Amniotic epithelial cell (primary cell): ENCODE measurements at regions not wholly inside any gene's neighbourhood (a gene's known extent, or its start where the extent isn't known, plus 50 kb on each side); places are given as distances from the start of the nearest gene placed in this dataset.
A peak's percentile ranks its signal among the peaks of the same experiment; 100 is the strongest.
"Not testable (repeated sequence)": the region's sequence is repeated elsewhere in the genome, so short reads cannot be mapped to it uniquely, and the experiment has no call there.

Source experiments
- DNase-seq: peaks from one replicate; pipeline ENCODE4 v3.0.0-alpha.2; 2010; ENCODE audit warnings: low read depth

DNA sequence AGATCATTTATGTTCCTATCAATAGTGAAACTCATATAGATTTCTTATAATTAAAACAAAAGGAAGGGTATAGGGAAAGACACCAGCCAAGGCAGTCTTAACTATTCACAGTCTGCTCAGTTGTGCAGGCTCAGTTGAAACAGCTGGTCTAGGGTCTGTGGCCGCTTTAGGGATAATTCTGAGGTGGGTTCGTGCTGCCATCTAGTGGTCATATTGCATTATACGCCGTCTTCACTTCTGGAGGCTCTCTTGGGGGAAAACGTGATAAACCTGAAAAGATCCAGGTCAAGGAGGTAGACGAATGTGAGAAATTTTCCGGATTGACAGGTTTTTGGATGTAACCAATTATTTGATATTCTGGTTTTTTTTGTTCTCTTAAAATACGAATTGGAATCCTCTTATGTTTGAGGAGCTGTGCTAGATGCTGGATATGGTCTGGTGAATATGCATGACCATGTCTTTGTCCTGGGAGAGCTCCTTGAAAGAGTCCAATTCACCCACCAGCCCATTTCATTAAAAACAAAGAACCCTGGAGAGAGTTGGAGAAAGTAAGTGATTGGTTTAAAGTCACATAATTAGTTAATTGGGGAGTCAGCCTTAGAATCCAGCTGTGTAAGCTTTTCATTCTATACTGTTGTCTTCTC, 492.4 kb downstream of the PLCL1 start:
- peak; percentile 22 for DNase-seq

DNA sequence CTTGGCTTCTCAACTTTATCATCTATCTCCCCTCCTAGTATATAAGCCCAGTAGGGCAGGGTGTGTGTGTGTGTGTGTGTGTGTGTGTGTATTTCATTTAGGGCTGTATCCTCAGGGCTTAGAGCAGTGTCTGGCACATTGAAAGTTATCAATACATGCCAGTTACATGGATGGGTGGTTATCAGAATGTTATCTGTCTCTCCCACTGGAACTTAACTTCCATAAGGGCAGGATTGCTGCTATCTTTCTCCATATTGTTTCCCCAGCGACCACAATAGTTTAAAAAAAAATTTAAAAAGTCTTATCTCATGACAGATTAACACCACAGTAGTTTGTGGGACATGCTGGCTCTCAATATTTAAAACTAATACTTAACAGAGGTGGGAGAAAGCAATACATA, 488.9 kb downstream of the PLCL1 start:
- DNase-seq, result no peak

DNA sequence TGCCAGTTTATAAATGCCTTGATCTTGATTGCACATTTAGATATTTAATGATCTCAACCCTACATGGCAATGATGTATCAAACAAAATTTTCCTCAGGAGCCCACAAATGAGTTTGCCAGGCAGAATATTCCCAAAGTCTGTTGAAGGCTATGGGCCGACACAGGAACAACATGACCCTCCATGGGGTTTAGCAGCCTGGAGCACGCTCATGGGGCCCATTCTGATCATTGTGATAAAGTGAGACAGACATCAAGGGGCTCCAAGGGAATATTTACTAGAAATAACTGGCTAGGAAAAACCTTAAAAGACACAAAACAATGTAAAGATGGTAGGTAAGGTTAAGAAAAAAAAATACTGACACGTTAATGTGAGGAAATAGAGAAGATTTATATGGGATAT, 485.4 kb downstream of the PLCL1 start:
- no peak for DNase-seq

DNA sequence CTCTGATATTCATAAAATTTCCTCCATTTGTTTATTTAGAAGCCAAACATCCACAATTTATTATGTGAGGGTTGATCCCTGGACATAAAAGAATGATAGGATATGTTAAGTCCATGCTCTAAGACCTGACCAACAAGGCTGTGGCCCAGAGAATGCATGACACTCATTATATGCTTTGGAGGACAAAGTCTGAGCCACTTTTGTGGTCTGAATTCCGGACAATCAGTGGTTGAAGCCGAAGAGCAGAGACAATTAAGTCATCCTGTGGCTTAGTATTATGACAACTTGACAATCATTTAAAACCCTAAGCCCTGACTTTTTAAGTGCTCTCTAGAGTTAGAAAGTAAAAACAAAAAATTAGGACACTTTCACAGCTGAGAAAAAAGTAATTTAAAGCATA, 483.3 kb downstream of the PLCL1 start:
- DNase-seq, result no peak

DNA sequence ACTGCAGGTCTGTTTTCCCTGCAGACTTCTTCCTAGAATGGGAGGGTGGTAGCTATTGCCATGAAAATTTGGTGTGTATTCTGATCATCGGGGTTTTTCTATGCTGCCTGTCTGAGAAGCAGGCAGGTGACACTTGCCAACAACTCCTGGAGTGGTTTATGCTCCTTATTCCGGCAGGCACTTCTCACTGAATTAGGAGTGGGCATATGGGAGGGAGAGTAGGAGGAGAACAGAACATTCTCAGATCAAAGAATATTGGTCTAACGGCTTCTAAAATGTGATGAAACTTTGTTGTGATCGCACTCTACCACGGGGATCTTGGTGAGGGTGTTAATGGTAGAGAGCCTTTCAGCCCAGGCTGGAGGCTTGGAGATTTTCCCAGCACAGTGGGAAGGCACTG, 480.8 kb downstream of the PLCL1 start:
- no peak for DNase-seq

DNA sequence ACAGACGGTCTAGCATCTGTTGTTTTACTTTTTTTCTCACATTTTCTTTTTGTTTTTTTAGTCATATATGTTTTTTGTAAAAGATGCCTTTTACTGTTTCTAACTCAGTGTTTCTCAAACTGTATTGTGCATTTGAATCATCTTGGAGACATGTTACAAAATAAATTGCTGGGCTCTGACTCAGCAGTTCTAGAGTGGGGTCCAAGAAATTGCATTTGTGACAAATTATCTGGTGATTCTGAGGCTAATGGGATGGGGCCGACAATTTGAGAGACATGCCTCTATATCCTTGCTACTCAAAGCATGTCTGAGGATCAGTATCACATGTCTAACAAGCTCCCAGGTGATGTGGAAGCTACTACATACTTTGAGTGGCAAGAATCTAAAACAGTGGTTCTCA, 478.8 kb downstream of the PLCL1 start:
- DNase-seq, result no peak

DNA sequence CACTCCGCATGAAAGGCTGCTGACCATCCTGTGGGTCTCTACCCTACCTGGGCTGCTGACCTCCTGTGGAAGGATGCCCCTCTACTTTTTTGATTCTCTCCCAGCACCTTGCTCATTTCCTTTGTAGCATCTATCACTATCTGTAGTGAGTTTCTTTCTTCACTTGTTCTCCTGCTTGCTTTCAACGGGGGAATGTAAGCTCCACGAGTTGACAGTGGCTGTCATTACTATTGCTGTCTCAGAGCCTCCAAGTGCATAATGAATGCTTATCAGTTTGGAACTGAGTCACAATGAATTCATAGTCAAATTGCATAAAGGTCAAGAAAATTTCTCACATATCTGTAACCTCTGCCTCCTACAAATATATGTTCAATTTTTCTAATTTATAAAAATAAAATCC, 477.7 kb downstream of the PLCL1 start:
- DNase-seq, result no peak

DNA sequence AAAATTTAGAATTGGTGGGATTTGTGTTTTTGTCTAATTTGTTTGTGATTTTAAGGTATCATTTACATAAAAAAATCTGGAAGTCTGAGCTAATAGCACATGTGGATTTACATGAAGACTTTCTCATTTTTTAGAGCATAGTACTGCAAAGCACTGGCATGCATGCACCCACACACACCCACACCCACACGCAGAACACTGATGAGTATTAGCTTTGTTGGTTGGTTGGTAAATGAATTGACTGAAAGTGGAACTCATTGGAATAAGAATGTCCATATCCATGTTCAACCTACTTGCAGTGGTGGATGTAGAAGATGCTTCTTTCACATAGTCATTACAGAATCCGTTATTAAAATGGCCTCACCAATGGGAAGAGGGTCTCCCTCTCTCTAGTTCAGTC, 475.8 kb downstream of the PLCL1 start:
- no peak for DNase-seq

DNA sequence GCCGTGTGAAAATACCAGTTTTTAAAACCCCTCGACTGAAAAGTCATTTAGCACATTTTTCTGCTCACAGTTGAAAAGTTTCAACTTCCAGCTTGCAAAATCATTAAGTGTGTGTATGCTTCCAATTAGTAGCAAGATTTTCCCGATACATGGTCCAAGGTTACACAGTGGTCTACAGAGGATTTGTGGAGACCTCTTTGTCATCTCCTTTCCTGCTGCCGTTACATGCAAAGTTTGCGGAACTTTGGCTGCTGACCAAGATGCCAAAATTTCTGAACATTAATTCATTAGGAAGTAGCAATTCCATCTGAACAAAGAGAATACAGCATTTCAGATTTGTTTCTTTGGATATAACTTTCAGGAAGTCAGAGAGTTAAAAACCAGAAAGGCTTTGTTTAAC, 474.6 kb downstream of the PLCL1 start:
- no peak for DNase-seq

DNA sequence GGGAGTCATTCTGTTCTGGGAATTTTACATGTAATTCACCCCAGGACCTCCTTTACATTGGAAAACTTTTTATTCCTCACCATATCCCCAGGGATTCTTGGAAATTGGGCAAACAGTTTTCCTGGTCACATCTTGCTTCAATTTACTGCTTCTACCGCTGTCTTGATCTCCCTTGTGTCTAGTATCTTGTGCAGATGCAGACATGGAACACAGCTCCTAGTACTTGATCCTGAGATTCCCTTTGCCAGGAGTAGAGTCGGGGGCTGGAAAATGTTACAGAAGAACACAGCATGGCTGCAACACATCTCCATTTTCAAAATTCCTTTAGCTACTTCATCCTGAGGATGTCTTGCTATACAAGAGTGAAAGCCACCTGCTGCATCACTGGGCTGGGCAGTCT, 472.8 kb downstream of the PLCL1 start:
- DNase-seq, result no peak

DNA sequence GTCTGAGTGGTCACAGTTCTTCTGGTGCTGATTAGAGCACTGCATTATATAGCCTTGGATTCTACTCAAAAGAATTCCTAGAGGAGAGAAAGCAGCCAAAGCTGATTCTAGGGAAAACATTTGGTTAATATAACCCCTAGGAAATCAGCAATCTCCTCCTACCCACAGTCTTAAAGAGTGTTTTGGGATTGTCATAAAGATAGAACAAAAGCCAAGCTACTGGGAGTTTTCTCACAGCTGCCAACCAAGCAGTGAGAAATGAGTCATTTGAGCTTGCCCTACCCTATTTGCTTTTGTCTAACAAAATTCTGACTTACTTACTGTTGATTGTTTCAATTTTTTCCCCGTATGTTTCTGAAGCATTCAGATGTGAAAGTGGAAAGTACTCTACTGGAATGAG, 469.3 kb downstream of the PLCL1 start:
- no peak for DNase-seq

DNA sequence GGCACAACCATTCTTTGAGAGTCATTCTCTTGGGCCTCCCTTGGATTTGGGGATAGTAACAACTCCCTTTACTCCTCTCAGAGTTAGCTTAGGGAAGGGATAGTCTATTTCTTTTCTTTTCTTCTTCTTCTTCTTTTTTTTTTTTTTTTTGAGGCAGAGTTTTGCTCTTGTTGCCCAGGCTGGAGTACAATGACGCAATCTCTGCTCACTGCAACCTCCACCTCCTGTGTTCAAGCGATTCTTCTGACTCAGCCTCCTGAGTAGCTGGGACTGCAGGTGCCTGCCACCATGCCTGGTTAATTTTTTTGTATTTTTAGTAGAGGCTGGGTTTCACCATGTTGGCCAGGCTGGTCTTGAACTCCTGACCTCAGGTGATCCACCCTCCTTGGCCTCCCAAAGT, 465.8 kb downstream of the PLCL1 start:
- DNase-seq, result not testable (repeated sequence)

DNA sequence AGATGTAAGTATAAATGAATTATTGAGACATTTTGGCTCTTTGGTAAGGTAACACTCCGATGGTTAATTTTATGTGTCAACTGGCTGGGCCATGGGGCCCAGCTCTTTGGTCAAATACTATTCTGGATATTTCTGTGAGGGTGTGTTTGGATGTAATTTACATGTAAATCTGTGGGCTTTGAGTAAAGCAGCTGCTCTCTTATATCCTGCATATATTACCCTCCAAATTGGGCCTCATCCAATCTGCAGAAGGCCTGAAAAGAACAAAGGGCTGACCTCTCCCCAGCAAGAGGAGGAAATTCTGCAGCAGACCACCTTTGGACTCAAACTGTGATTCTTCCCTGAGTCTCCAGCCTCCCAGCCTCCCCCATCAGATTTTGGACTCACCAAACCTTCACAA, 464.1 kb downstream of the PLCL1 start:
- no peak for DNase-seq

DNA sequence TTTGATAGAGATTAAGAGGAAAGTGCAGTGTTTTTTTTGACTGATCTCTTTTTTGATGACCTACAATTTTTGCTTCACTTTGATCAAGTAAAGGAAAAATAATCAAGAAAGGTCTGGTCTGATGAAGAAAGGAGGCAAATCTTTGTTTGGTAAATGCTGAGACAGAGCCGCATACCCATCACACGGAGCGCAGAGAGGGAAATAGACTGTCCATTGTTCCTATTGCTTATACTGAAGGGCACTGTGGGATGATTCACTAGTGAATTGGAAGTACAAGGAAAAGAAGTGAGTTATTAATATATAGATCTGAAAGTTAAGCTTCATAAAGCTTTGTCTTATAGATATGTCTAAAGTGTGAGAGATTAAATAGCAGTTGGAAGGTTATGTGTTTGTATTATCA, 455.1 kb downstream of the PLCL1 start:
- DNase-seq, result no peak

DNA sequence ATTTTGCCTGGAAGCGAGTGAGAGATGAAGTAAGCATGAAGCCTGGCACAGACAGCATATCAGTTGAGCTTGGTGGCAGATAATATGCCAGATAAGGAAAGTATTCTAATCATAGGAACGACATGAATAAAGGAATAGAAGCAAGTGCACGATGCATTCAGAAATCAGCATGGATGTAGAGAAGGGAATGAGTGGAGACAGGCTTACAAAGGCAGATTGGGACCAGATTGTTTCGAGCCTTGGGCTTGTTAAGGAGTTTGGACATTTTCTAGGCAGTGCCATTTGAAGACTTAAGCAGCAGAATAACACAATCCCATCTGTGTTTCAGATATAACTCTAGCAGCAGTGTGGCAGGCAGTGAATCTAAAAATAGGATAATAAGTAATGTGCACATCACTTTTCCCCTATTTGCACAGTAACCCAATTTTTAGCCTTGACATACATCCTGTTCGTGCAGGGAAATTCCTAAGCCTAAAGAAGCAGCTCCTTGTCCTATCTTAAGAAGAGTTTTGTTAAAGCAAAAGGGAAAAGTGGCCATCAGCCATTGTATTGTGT, 450.2 kb downstream of the PLCL1 start:
- DNase-seq, result no peak

DNA sequence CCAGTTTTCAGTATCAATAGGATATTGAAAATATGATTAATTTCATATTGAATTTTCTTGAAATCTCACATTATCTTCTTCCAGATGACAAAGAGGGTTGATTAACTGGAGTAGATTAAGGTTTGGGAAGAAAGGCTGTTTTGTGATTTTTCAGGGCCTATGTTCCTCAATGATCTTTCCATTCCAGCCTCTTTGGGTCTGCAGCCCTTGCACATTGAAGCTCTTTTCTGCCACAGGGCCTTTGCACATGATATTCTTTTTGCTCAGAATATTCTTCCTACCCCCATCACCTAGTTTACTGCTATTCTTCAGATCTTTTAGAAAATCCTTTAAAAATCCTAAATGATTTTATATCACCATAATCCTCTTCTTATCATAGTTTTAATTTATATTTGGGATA, 449.6 kb downstream of the PLCL1 start:
- no peak for DNase-seq

DNA sequence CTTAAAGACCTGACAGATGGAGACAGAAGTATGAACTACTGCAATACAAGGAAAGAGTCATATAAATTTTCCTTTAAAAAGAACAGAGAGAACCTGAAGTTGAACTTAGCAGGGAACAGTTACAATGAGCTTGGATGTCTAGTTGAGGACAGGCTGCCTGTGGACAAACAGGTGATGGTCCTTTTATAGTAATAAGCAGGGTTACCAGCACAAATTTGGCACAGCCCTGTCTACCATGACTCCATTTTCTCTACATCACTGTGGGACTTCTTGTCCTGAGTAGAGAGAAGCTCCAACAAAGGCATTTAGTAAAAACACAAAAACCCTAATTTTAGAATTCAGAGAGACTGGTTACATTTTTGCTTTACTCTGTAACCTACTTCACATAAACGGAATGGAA, 448.1 kb downstream of the PLCL1 start:
- DNase-seq, result no peak

DNA sequence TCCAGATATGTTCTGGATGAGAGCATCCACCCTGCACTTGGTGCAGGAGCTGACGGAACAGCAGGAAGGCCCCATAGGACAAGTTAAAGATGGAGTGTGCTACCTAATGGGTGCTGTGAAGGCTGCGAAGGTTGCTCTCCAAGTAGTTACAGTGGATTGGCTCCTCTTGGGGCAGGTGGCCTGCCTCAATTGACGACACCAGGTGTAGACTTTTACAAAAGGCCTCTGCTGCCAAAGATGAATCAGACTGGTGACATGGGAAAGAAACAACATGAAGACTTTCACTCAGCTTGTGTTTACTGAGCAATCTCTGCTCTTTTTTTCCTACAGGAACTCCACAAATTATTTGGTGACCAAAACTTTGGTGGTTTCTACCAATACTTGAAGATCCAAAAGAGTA, 437.7 kb downstream of the PLCL1 start:
- DNase-seq, result no peak

DNA sequence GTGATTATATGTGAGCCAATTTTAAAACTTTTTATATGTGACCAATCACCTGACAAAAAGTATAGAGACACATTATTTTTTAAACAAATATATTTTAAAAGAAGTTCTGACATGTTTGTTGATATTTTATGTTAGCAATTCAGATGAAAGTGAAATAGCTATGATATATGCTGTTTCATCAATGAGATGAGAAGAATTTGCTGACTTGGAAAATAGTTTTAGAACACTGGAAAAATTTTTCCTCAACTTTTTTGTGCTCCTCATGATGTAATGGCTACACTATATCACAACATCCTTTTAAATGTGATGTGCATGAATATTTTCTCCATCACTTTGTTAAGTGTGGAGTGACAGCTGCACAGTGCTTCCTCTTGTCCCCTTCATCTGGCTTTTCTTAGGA, 434.0 kb downstream of the PLCL1 start:
- DNase-seq, result no peak

DNA sequence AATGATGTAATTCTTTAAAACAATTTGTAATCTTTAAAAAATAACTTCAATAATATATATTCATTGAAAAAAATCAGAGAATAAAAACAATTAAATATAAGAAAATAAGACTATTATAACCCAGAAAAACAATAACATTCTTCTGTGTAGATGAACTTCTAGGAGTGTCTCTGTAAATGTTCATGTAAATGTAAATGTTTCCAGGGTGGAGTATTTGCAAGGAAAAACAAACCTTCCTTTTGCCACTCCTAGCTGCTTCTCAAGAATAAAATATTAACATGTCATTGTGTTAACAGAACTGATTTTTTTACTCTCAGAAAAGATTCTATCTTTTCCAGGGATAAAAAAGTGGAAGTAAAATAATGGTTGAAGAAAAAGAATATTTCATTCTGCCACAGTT, 431.9 kb downstream of the PLCL1 start:
- DNase-seq, result no peak

DNA sequence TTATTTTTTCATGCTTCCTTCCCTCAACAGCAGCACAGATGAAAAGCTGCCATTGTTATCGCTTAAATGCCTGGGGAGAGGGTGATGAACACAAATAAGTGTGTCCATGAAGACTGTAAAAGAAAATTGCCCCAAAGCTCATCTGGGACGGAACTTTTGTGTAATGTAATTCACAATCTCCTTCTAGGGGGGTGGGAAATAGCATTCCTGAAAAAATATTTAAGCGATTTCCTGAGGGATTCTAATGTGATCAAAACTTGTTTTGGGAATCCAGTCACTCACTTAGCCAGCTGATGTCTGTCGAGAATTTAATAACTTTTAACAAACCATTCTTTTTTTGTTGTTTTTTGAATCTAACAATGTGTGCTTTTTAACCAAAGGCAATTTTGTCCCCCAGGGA, 427.9 kb downstream of the PLCL1 start:
- no peak for DNase-seq

DNA sequence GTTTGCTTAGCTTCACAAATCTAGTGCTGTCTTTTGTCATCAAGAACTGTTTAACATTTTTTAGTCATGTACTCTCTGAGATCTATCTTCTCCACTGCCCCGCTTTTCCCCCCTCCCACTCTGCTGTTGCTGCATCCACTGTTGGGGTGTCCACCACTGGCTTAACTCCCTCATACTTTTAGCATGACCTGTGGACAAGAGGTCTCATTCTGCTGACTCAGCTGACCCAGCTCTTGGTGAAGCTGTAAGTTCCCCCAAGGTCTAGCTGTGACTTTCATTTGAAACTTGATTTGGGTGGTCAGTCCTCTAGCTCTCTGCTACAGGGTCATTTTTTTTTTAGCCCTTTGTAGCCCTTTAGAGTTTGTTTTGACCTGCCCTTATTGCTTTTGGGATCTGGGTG, 427.2 kb downstream of the PLCL1 start:
- no peak for DNase-seq

DNA sequence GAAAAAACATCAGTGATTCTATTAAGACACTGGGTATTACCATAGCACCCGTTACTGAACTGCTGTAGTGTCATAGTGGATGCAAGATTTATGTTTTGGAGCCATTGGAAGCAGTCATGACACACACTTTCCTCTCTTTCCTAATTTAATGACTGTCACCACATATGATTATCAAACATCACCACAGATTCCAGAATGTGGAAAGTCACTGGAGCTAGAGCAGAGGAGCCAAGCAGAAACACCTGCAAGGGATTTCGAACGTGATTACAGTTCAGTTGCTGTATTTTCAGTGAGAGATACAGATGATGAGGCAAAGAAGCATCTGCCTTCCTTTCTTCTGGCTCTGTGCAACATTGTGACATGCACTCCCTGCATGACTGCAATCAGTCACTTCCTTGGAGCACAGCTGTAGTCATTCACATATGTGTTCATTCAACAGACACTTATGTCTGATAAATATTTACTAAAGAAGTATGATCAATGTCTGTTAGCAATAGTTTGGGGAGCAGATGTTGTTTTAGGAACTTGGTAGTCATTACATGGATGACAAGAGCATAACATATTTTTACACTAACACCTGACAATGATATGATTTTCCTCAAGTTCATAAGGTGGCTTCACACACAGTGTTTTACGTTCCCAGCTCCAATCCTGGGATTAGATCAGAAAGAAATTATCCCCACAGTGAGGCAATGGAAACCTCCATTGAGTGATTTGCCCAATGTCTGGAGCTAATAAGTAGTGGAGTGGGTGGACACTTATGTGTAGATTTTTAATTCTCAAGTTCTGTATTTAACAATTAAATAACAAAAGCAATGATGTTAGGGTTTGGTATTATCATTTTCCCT, 416.6 kb downstream of the PLCL1 start:
- DNase-seq, result no peak

DNA sequence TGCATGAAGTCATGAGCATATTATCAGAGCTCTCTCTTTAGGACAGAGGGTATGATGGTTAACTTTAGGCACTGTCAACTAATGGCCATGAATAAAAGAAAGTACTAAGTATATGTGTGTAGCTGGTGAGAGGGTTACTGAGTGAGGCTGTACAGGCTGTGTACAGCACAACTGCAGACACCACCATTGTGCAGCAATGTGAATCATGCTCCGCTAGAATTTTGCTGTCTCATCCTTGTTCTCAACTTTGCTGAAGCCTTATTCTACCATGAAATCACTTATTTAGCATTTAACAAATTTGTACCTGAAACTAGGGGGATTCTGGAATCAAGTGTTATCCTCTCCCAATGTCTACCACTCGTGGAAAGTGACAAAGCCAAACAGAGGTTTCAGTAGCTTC, 414.9 kb downstream of the PLCL1 start:
- no peak for DNase-seq
